PC-9 (cell line): ENCODE measurements at regions not wholly inside any gene's neighbourhood (a gene's known extent, or its start where the extent isn't known, plus 50 kb on each side); places are given as distances from the start of the nearest gene placed in this dataset.

Source experiments
- BruUV-seq: library from RNA; stranded (reverse); fragments of 400-500 nt; replicated peaks from 2 replicates; lab custom pipeline; 2021; lab: Mats Ljungman, UMichigan
- CTCF ChIA-PET: fragments of 300-600 bp; sonication (Branson Sonifier 250); formaldehyde crosslinking; loops from one replicate; lab custom pipeline; 2022; ENCODE audit warnings: antibody characterized with exemption; lab: Charles Lee
- POLR2A ChIA-PET: fragments of 300-600 bp; sonication (Branson Sonifier 250); formaldehyde crosslinking; loops from one replicate; lab custom pipeline; 2022; ENCODE audit warnings: antibody characterized with exemption; ENCODE audit not compliant: unreplicated experiment; lab: Charles Lee
- DNase-seq, 2 experiments: peaks; one replicate each; pipeline versions ENCODE4 v3.0.0 to v3.0.0-alpha.2; 2015 to 2022; ENCODE audit warnings: mixed read lengths in 1 of 2
- H2AFZ ChIP-seq: fragments of 200-600 bp; sonication (generic); 2 replicates; pipeline ENCODE4 v1.8.1; 2017; ENCODE audit warnings: antibody characterized with exemption
- H3F3A ChIP-seq: fragments of 200-600 bp; sonication (generic); 2 replicates; pipeline ENCODE4 v1.8.1; 2017; ENCODE audit warnings: antibody characterized with exemption, mild to moderate bottlenecking, low read depth; ENCODE audit not compliant: insufficient read depth
- H3K27ac ChIP-seq: fragments of 200-600 bp; sonication (generic); 2 replicates; pipeline ENCODE4 v1.6.1; 2016; ENCODE audit warnings: mixed run types
- H3K27me3 ChIP-seq: fragments of 200-600 bp; sonication (generic); 2 replicates; pipeline ENCODE4 v1.6.1; 2016; ENCODE audit warnings: low read depth, mixed run types; ENCODE audit not compliant: insufficient read depth
- H3K36me3 ChIP-seq: fragments of 200-600 bp; sonication (generic); 2 replicates; pipeline ENCODE4 v1.6.1; 2016; ENCODE audit warnings: low read depth, mixed run types
- H3K4me1 ChIP-seq: fragments of 200-600 bp; sonication (generic); replicated peaks from 2 replicates; pipeline ENCODE4 v1.6.1; 2016; ENCODE audit warnings: mixed run types; ENCODE audit not compliant: insufficient read depth
- H3K4me2 ChIP-seq: fragments of 200-600 bp; sonication (generic); 2 replicates; pipeline ENCODE4 v1.6.1; 2017; ENCODE audit warnings: mixed run types
- H3K4me3 ChIP-seq: fragments of 200-600 bp; sonication (generic); 2 replicates; pipeline ENCODE4 v1.6.1; 2016; ENCODE audit warnings: mixed run types
- H3K79me2 ChIP-seq: fragments of 200-600 bp; sonication (generic); 2 replicates; pipeline ENCODE4 v1.6.1; 2017; ENCODE audit warnings: low read depth, mixed run types
- H3K9me2 ChIP-seq: fragments of 200-600 bp; sonication (generic); 2 replicates; pipeline ENCODE4 v1.8.1; 2017; ENCODE audit warnings: mild to moderate bottlenecking; ENCODE audit not compliant: insufficient read depth
- H3K9me3 ChIP-seq: fragments of 200-600 bp; sonication (generic); 2 replicates; pipeline ENCODE4 v1.8.1; 2016; ENCODE audit warnings: low read depth; ENCODE audit not compliant: insufficient read depth
- H4K20me1 ChIP-seq: fragments of 200-600 bp; sonication (generic); 2 replicates; pipeline ENCODE4 v1.8.1; 2017; ENCODE audit not compliant: insufficient read depth
- CTCF ChIP-seq: fragments of 200-600 bp; sonication (generic); conservative IDR thresholded peaks from 2 replicates; pipeline ENCODE4 v1.6.1; 2017; ENCODE audit warnings: mixed run types, antibody characterized with exemption, mild to moderate bottlenecking, moderate library complexity
- EZH2 ChIP-seq: fragments of 200-600 bp; sonication (generic); IDR thresholded peaks from 2 replicates; pipeline ENCODE4 v1.8.0; 2017; ENCODE audit warnings: antibody characterized with exemption, low read depth
- intact Hi-C: fragments of 100-400 bp; cut with micrococcal nuclease; formaldehyde crosslinking; loops from one replicate; pipeline ENCODE4 v1.10.0; 2022; ENCODE audit not compliant: unreplicated experiment

- H3K79me2 ChIP-seq, result no peaks in the 10 kb centered on the region
- H3K4me3 ChIP-seq, result no peak overlapping the region
- DNase-seq, result peak in 1 of 2 experiments; percentile 63
- BruUV-seq, result no TSS peak
- no peaks in the 10 kb centered on the region for H3F3A ChIP-seq
- H3K27me3 ChIP-seq, result peaks cover 69% of the 10 kb centered on the region
- H3K27ac ChIP-seq, result no peak overlapping the region
- ChIA-PET CTCF (no interaction called here), POLR2A (no interaction called here)
- H3K4me1 ChIP-seq, result no peaks in the 10 kb centered on the region
- no peaks in the 10 kb centered on the region for H3K36me3 ChIP-seq
- H2AFZ ChIP-seq, result no peak overlapping the region
- no peak for TF ChIP-seq CTCF
- TF ChIP-seq EZH2, result no peak
- no peak overlapping the region for H3K4me2 ChIP-seq
- no peaks in the 10 kb centered on the region for H3K9me2 ChIP-seq
- intact Hi-C loops, result no loop called here
- H4K20me1 ChIP-seq, result no peaks in the 10 kb centered on the region
- H3K9me3 ChIP-seq, result no peaks in the 10 kb centered on the region
Measured at GRCh38 chr20:51284176-51284575, 258.3 kb downstream of the NFATC2 start.

- BruUV-seq, result no TSS peak
- Histone ChIP-seq H3K27me3 (peaks cover 70% of the 10 kb centered on the region), H3F3A (no peaks in the 10 kb centered on the region), H3K27ac (no peak overlapping the region), H3K36me3 (no peaks in the 10 kb centered on the region), H3K4me3 (no peak overlapping the region), H3K4me1 (no peaks in the 10 kb centered on the region), H4K20me1 (no peaks in the 10 kb centered on the region), H3K79me2 (no peaks in the 10 kb centered on the region), H2AFZ (no peak overlapping the region), H3K9me3 (no peaks in the 10 kb centered on the region), H3K9me2 (no peaks in the 10 kb centered on the region), H3K4me2 (no peak overlapping the region)
- TF ChIP-seq EZH2, result no peak
- TF ChIP-seq CTCF, result no peak
- CTCF ChIA-PET, result no interaction called here
- intact Hi-C loops, result no loop called here
- DNase-seq, result no peak
- POLR2A ChIA-PET, result no interaction called here
Measured at GRCh38 chr20:51281521-51281920, 258.6 kb upstream of the KCNG1 start.

- BruUV-seq, result no TSS peak
- Histone ChIP-seq H3F3A (no peaks in the 10 kb centered on the region), H3K27me3 (peaks cover 70% of the 10 kb centered on the region), H4K20me1 (no peaks in the 10 kb centered on the region), H3K4me2 (no peak overlapping the region), H3K4me3 (no peak overlapping the region), H3K27ac (no peak overlapping the region), H2AFZ (no peak overlapping the region), H3K79me2 (no peaks in the 10 kb centered on the region), H3K9me2 (no peaks in the 10 kb centered on the region), H3K36me3 (no peaks in the 10 kb centered on the region), H3K4me1 (no peaks in the 10 kb centered on the region), H3K9me3 (no peaks in the 10 kb centered on the region)
- POLR2A ChIA-PET, result no interaction called here
- no peak for TF ChIP-seq EZH2
- no peak for TF ChIP-seq CTCF
- CTCF ChIA-PET, result no interaction called here
- no peak for DNase-seq
- intact Hi-C loops, result no loop called here
Measured at GRCh38 chr20:51280047-51280446, 257.1 kb upstream of the KCNG1 start.
